Pulmonary artery endothelial cell (primary cell): ENCODE measurements at regions not wholly inside any gene's neighbourhood (a gene's known extent, or its start where the extent isn't known, plus 50 kb on each side); places are given as distances from the start of the nearest gene placed in this dataset.
"Not testable (repeated sequence)": the region's sequence is repeated elsewhere in the genome, so short reads cannot be mapped to it uniquely, and the experiment has no call there.

Source experiments
- DNase-seq: peaks from one replicate; pipeline ENCODE4 v3.0.0-alpha.2; 2011; ENCODE audit warnings: low read depth, low spot score

DNA sequence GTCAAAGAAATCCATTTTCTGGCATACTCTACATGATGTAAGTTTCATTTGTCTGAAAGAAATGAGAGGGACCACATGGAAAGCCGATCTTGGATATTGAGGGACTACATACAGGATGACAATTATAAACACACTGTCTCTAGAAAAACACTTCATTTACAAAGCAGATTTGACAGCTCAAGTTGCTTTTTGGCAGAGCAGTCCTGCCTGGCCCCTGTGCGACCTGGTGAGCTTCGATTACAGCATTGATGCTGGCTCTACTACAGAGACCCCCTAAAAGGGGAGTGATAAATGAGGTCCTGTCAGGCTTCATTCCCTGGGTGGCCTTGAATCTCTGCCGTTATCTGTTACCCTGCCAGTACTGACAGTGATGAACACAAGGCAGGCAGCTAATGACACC is 215.2 kb upstream of the NOCT start:
- no peak for DNase-seq

DNA sequence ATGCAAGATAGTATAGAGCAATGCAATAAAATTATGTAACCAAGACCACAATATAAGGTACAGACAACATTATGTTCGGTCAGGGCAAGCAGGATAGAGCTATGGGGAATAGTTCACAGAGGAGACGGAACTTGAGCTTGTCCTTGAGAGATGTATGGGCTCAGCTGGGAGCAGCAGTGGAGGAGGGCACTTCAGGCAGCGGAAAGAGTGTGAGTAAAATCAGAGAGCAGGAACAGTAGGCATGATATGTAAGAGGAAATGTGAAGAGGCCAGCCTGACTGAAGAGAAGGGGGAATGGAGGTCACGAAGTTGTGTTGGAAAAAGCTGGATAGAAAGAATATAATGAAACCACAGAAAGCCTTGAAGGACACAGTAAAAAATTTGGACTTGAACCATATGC is 217.2 kb upstream of the NOCT start:
- no peak for DNase-seq

DNA sequence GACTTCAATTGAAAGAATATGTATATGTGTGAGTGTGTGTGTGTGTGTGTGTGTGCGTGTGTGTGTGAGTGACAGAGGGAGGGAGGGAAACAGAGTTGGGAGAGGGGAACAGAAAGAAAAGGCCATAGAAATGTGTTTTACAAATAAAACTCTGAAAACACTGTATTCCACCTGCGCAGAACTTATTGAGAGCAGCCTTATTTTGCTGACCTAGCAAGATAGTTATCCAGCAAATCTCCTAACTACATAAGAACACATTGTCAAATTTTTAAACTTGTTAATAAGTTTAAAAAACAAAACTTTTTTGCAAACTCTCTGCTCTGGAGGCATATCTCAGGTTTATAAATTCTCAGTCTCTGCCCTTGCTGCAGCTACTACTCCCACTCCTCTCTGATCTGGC is 217.9 kb upstream of the NOCT start:
- no peak for DNase-seq

DNA sequence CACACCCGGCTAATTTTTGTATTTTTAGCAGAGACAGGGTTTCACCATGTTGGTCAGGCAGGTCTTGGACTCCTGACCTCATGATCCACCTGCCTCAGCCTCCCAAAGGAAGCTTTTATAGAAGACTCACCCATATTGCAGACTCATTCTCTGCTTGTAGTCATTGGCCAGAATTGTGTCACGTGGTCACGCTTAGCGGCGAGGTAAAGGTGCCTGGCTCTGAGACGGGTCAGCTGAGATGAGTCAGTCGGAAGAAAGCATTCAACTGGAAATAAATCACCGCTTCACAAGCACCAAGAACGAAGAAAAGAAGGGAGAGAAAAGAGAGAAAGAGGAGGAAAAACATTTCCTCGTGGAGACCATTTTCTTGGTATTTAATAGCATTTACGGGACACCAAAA is 218.8 kb upstream of the NOCT start:
- no peak for DNase-seq

DNA sequence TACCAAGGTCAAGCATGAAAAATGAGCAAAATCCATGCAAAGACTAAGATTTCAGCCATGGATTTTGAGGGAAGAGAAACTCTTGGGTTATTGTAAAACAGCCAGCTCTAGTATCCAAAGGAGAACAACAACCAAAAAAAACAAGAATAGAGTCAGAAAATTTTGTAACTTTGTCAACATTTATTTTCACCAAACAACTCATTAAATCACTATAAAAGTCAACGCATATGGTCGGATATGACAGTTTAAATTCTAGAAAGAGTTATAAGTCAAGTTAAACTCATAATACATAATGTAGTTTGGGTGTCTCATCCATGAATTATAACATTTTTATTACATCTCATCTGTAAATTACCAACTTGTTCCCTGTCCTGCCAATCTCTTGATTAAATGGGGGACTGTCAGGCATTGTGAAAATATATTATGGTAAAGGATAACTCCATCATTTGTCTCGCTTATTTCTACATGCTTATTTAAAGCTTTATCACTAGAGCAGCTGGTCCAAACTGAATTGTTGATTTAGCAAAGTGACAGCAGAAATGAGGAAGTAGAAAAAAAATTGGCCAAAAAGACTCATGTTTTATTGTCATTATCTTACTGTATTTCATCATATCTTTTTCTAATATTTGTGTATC is 224.8 kb upstream of the NOCT start:
- DNase-seq, result no peak

DNA sequence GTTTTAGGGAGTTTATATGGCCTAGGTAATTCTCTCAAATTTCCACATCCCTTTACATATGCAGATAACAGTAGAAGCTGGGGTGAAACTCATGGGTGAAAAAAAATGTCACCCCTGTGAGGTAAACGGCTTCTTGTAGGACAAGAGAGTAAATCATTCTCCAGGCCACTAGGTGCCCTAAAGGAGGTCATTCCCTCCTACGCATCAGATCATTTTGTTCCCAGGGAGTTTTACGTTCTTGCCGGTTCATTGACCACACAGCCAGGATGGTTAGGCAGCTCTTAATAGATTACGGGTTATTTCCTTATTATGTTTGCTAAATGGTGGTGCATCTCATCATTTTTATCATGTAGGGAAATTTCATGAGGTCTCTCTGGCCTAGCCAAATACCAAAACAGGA is 225.8 kb upstream of the NOCT start:
- DNase-seq, result no peak

DNA sequence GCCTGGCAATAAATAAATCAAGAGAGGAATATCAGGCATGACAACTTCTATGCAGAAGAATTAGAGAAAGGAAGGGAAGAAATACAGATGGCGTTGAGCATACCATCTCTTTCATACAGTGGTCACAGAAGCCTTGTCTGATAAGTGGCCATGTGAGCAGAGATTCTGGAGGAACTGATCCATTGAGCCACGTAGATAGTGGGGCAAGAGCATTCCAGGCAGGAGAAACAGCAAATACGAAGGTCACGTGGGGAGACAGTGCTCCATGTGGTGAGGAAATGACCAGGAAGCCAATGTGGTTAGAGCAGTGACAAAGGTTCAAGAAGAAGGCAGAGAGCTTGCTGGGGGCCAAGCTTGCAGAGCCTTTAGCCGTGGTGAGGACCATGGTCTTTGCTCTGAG is 226.7 kb upstream of the NOCT start:
- no peak for DNase-seq

DNA sequence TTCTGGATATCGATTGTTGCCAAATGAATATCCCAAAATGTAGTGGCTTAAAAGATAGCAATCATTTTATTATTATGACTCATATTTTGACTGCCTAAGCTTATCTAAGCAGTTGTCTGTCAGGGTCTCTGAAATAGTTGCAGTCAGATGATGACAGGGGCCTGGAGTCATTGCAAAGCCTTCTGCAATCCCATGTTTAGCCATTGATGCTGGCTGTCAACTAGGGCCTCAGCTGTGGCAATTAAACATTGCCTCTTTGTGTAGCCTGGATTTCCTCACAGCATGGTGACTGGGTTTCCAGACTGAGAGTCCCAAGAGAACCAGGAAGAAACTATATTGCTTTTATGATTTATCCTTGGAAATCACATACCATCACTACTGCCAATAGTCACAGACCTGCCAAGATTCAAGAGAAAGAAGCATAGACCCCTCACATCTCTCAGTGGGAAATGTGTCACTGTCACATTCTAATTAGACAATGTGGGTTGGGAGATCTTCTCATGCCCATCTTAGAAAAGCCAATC is 227.3 kb upstream of the NOCT start:
- no peak for DNase-seq

DNA sequence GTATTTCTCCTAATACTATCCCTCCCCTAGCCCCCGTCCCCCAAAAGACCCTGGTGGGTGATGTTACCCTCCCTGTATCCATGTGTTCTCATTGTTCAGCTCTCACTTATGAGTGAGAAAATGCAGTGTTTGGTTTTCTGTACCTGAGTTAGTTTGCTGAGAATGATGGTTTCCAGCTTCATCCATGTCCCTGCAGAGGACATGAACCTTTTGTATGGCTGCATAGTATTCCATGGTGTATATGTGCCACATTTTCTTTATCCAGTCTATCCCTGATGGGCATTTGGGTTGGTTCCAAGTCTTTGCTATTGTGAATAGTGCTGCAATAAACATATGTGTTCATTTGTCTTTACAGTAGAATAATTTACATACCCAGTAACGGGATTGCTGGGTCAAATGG is 235.8 kb upstream of the NOCT start:
- not testable (repeated sequence) for DNase-seq

DNA sequence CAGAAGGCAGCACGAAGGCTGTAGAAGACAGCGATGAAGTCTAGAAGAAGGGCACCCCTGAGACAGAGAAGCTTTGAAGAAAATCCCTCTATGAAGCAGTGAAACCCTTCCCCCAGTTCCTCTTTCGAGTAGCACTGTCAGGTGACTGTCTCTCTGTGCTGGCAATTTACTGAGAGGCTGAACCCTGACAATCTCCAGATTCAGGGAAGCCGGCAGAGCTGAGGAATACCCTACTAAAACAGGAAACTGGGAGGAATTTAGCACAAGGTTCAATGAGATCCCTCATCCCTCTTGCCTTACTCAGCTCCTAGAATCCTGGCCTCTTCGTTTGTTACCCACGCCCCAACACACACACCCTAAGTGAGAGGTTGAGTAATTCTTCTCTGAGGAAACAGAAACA is 239.7 kb upstream of the NOCT start:
- DNase-seq, result no peak

DNA sequence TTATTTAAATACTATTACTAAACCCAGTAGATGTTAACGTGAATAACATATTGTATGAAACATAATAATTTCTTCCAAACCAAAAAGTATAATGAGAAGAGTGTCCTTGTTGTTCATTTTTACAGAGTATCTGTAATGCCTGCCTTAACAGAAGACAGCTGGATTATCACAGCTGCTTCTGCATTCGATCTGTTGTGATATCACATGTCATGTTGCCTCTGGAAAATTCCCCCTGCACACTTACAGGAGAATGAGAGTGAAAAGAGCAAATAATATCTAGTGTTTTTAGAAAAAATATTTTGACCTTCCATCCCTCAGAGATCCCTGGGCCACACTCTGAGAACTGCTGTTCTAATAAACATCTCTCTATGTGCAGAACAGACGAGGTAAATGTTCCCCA is 240.1 kb upstream of the NOCT start:
- no peak for DNase-seq

DNA sequence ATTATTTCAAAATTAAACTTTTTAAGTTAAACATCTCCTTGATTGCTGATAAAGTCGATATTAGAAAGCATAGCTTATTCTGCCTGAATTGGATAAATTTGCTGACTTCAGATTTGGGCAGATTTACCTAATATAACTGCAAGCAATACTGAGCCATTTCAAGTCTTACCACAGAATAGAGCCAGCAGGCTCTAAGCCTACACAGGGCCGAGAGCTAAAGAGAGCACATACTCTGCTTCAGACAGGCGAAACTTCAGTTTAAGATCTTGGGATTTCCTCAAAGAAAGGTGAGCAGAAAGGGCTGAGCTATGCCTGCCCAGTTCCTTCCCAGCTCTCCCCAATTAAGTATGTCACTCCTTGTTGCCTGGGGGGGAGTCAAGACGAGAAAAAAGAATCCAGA is 240.6 kb upstream of the NOCT start:
- no peak for DNase-seq

DNA sequence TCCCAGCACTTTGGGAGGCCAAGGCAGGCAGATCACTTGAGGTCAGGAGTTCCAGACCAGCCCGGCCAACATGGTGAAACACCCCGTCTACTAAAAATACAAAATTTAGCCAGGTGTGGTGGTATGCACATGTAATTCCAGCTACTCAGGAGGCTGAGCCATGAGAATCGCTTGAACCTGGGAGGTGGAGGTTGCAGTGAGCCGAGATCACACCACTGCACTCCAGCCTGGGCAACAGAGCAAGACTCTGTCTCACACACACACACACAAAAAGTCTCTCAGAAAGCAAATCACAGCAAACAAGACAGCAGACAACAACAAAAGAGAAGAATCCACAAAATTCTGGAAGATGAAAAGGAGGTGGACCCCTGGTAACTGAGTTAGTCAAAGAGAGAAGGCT is 241.5 kb upstream of the NOCT start:
- not testable (repeated sequence) for DNase-seq

DNA sequence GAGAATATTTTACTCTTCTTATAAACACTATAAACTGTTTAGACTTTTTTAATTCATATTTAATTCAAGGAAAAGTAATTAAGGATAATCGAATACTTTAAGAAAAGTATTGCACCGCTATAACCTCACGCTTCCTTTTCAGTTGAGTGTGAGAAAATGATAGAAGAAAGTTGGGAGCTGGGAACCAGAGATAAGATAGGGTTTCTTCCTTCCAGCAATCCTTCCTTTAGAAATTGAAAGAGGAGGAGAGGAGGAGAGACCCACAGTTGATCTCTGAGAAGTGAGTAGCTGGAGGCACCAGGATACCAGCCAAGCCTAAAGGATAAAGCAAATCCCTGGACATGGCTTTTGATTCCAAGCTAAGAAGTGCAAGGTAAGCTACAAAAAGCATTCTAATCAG is 242.3 kb upstream of the NOCT start:
- DNase-seq, result no peak

DNA sequence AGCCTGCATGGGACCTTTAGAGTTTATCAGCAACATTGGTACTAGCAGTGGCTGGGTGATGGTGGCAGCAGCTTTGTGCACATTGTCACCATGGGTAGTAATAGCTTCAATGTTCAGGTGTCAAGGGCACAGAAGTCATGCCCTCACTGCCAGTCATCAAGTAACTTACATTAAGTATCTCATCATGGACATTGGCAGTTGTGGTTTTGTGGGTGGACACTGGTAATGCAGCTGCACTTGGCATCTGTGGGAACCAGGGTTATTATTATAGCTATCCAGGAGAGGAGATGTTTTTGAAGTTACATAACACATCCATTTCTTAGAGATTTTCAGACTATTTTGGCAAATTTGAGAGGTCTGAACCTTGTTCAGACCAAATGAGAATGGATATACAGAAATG is 243.2 kb upstream of the NOCT start:
- DNase-seq, result no peak

DNA sequence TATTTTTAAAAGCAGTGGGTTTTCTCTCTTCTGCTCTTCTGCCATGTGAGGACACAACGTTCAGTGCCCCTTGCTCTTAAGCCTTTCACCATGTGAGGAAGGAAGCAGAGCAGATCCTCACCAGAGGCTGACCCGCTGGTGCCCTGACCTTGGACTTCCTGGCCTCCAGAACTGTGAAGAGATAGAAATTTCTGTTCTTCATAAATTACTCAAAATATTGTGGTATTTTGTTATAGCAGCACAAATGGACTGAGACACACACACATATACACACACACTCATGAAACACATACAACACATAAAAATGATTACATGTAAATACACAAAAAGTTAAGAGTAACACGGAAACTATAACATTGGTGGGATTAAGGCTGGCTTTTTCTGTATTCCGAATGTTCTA is 244.8 kb upstream of the NOCT start:
- no peak for DNase-seq

DNA sequence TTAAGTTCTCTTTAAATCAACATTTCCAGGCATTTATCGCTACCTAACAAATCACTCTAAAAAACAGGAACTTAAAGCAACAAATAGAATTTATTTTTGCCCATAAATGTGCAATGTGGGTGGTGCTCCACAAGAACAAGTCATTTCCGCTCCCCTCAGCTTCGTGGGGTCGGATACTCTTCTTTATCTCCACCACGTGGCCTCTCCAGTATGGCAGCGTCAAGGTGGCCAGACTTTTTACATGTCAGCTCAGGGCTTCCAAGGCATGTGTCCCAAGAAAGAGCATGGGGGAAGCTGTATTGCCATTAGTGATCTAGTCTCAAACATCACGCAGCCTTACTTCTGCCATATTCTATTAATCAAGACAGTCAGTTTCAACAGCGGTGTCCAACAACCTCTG is 249.2 kb upstream of the NOCT start:
- DNase-seq, result no peak

DNA sequence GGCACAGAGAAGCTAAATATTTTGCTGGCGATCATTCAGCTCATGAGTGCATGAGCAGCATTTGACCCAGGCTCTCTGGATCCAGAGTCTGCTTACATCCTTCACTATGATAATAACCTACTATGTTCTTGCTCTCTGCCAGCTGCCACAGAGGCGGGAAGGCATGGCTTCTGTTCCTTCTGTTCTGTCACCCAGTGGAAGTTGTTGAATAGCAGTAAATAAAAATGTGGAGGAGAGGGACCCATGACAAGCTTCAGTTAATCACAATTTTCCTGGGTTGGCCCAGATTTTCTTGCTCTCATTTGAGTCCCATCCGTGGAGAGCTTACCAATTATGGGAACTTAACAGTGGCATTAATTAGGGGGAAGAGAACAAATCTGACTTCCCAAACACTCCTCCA is 250.1 kb upstream of the NOCT start:
- no peak for DNase-seq

DNA sequence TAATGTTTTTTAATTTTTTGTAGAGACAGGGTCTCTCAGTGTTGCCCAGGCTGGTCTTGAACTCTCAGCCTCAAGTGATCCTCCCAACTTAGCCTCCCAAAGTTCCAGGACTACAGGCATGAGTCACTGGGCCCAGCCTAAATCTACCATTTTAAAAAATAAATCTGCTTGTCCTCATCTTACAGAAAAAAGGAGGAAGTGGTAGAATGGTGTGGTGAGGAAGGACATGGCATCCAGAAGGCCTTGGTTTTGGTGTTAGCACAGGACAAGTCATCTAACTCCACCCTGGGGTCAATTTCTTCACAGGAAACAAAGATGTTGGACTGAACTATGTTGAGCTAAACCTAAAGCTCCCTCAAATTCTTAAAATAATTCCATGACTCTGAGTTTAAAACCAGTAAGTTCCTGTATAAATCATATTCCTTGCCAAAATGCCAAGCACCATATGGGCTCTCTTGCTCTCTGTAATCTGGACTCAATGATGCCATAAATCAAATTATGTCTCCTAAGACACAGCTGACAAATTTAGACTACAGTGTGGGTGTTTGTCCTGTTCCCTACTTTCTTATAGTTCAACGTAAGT is 253.9 kb upstream of the NOCT start:
- no peak for DNase-seq

DNA sequence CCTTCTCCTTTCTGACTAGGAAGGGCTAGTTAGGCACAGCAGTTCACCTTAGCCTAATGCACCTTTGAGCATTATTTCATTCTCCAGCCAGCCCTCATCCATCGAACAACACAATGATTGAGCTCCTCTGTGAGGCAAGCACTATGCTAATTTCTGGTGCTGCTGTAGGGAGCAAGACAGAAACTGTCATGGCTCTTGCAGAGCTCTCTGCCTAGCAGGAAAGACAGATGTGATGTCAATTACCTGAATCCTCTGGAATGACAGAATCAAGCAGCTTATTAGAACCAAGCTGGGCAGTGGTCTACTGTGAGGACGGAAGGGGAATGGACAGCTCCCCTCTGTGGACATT is 256.1 kb upstream of the NOCT start:
- no peak for DNase-seq

DNA sequence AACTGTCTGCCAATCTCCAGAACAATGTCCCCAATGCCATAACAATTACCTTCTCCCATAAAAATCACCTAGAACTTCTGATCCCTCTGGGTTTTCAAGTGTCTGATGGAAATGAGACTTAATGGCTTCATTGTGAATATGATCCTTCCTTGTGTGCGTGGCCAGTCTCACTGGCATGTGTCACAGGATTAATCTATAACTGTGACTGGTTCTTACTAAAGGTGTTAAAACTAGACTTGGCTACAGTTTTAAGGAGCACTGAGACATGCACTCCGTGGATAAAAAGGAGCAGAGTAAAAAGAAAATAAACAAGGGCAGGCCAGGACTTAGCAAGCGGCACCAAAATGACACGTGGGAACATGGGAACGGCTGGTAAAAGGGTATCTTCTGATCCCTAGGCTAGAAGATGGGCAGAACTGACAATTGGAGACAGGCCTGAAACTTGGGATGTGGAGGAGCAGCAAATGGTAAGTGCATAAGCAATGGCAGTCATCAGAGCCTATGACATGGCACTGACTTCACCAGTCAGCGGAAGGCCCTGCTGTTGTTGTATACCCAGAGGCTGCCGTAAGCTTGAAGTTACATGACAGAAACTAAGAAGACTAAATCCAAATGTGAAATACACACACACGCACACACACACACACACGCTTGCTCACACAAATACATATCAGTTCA is 256.6 kb upstream of the NOCT start:
- DNase-seq, result no peak

DNA sequence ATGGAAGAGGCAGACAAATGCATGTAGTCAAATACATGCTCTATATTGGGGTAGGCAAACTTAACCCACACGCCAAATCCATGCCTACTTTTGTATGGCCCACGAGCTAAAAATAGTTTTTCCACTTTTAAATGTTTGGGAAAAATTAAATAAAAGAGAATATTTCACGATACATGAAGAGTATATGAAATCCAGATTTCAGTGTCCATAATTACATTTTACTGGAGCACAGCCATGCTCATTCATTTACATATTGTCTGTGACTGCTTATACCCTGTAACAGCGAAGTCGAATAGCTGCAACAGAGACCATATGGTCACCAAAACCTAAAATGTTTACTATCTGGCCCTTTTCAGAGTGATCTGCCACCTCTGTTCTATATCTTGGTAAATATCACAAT is 257.4 kb upstream of the NOCT start:
- DNase-seq, result no peak

DNA sequence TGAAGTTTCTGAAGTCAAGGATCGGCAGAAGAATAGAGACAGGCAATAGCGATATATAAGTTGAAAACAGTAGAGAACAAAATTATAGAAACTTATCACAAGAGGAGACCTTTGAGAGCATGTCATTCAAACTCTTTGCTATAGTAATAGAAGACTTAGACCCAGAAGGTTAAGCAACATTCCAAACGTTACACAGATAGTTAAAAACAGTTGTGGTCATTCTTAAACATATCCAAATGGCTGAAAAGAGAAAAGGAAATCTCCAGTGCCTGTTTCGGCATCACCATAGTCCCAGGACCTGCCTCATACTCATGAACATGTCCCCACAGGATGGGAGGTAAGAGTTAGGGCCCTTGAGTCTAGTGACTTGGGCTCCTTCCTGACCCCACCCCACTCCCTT is 258.1 kb upstream of the NOCT start:
- no peak for DNase-seq
